ENCODE measurements at regions not wholly inside any gene's neighbourhood (a gene's known extent, or its start where the extent isn't known, plus 50 kb on each side); places are given as distances from the start of the nearest gene placed in this dataset.

GRCh38 chr18:29012364-29012763 is 835.4 kb upstream of the CDH2 start:
- TF ChIP-seq CTCF (IDR thresholded peaks at IDR 0.05) (no peak), POLR2AphosphoS5 (IDR thresholded peaks at IDR 0.05; ENCODE audit: low read depth, low read length) (no peak)

Data from Panc1 (cell line).